ENCODE measurements at regions not wholly inside any gene's neighbourhood (a gene's known extent, or its start where the extent isn't known, plus 50 kb on each side); places are given as distances from the start of the nearest gene placed in this dataset.

DNA sequence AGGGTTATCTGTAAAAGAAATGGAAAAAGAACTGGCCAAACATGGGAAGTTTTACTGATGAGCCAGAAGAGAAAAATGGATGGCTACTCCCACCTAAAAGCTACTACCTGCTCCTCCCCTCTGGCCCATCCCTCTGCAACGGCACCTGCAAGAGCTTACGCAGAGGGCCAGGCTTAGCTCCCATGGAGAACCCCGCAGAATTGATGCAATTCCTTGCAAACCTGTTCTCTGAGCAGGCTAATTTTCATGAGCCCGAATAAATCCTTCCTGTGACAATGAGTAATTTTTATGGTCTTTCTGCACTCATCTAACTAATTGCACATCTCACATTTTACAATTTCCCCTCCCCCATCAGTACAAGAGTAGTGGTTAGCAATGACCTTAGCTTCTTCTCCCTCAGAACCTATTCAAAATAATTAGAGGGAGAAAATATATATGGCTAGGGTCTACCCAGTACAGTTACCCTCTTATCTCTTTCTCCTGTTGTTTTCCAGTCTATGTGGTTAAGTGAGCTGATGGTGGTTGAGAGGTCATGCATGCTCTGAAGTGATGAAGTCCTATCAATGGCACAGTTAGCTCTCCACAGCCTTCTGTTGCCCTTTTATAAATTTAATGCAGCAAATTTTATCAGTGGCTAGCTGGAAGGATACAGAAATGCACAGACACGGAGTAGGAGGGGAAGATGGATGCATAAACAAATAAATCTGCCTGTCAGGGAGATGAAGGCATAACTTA is 67.7 kb upstream of the NTF3 start:
- TF ChIP-seq, protein P1, sequence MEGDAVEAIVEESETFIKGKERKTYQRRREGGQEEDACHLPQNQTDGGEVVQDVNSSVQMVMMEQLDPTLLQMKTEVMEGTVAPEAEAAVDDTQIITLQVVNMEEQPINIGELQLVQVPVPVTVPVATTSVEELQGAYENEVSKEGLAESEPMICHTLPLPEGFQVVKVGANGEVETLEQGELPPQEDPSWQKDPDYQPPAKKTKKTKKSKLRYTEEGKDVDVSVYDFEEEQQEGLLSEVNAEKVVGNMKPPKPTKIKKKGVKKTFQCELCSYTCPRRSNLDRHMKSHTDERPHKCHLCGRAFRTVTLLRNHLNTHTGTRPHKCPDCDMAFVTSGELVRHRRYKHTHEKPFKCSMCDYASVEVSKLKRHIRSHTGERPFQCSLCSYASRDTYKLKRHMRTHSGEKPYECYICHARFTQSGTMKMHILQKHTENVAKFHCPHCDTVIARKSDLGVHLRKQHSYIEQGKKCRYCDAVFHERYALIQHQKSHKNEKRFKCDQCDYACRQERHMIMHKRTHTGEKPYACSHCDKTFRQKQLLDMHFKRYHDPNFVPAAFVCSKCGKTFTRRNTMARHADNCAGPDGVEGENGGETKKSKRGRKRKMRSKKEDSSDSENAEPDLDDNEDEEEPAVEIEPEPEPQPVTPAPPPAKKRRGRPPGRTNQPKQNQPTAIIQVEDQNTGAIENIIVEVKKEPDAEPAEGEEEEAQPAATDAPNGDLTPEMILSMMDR (conservative IDR thresholded peaks at IDR 0.05; ENCODE audit: low read depth), result no peak
- no peak for DNase-seq (ENCODE audit: low spot score)
- ChIA-PET CTCF (no interaction called here), POLR2A (ENCODE audit: low non-redundant PET) (no interaction called here)
- H3K27ac ChIP-seq, result no peak overlapping the region

DNA sequence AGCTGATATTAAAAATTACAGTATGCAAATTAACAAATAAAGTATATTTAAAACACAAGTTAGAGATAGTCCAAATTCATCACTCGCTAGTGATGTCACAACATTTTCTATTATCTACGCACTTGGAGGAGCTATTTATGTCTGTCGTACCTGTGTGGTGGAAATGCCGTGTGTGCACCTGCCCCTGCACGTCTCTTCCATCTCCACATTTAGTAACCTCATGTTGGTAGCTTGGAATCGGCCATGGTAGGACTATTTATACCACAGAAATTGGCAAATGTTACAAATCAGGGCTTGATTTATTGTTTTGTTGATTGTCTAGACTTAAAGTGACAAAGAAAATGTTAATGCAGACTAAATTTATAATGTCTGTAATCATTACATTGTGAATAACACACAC is 62.6 kb upstream of the NTF3 start:
- ChIA-PET CTCF (interaction anchor here (0.5 kb wide), 1 partner anchor 420 kb away, joined by 3 read pairs; no protein-coding TSS in a partner anchor), POLR2A (ENCODE audit: low non-redundant PET) (no interaction called here)
- no peak overlapping the region for H3K27ac ChIP-seq
- no peak for DNase-seq (ENCODE audit: low spot score)
- TF ChIP-seq, protein P1 (conservative IDR thresholded peaks at IDR 0.05; ENCODE audit: low read depth), result no peak

DNA sequence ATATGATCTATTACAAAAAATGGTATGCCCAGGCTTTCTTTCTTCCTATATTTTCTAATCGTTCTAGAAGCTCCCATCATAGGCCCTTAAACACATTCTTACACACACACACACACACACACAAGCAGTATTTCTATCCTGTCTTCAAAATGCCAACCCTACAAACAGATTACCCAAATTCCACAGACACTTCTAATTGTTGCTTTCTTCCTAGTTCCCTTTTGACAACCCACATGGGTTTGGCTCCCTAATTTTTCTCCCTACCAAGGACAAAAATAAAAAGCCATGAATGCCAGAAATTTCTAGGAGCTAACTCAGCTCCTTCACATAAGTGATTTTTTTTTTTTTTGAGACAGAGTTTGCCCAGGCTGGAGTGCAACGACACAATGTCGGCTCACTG is 60.3 kb upstream of the NTF3 start:
- ChIA-PET POLR2A (ENCODE audit: low non-redundant PET) (no interaction called here), CTCF (no interaction called here)
- TF ChIP-seq, protein P1 (conservative IDR thresholded peaks at IDR 0.05; ENCODE audit: low read depth), result no peak
- H3K27ac ChIP-seq, result no peak overlapping the region
- no peak for DNase-seq (ENCODE audit: low spot score)

DNA sequence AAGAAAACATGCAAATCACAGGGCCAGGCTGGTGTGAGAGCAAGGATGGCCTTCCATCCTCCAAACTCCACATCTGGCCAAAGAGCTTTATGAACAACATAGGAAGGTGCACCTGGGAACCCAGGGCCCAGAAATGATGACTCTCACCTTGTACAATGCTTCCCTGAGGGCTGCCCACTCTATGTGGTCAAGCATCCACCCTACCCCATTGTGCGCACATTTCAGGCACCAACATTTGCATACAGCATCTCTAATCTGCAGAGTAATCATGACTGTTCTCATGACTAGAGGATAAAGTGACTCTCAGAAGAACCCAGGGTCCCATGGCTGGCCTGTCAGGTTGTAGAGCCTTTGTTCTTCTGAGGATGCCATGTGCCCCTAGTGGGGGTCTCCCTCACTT is 57.2 kb upstream of the NTF3 start:
- CTCF ChIA-PET, result no interaction called here
- TF ChIP-seq, protein P1 (conservative IDR thresholded peaks at IDR 0.05; ENCODE audit: low read depth), result no peak
- no peak overlapping the region for H3K27ac ChIP-seq
- POLR2A ChIA-PET (ENCODE audit: low non-redundant PET), result no interaction called here
- DNase-seq (ENCODE audit: low spot score), result no peak

DNA sequence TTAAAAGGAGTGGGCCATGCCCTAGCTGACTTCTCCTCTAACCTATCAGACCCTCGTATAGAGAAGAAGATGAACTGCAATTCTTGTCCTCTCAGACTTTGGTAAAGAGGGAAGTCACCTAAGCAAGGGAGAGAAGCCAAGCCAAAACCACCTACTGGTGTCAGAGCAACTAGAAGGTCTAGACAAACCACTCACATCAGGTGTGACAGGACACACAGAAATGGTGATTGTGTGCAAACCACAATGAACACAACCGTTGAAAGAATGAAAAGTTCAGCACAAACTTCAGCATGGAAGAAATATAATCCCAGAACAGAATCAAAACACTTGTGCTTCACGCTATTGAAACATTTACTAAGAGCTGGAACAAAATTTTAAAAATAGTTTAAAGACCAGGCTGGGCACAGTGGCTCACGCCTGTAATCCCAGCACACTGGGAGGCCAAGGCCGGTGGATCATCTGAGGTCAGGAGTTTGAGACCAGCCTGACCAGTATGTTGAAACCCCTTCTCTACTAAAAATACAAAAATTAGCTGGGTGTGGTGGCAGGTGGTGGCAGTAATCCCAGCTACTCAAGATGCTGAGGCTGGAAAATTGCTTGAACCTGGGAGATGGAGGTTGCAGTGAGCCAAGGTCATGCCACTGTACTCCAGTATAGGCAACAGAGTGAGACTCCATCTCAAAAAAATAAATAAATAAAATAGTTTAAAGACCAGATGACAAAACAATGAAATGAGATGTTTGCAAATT is 56.2 kb upstream of the NTF3 start:
- TF ChIP-seq, protein P1 (conservative IDR thresholded peaks at IDR 0.05; ENCODE audit: low read depth), result no peak
- no peak overlapping the region for H3K27ac ChIP-seq
- ChIA-PET CTCF (no interaction called here), POLR2A (ENCODE audit: low non-redundant PET) (no interaction called here)
- no peak for DNase-seq (ENCODE audit: low spot score)

DNA sequence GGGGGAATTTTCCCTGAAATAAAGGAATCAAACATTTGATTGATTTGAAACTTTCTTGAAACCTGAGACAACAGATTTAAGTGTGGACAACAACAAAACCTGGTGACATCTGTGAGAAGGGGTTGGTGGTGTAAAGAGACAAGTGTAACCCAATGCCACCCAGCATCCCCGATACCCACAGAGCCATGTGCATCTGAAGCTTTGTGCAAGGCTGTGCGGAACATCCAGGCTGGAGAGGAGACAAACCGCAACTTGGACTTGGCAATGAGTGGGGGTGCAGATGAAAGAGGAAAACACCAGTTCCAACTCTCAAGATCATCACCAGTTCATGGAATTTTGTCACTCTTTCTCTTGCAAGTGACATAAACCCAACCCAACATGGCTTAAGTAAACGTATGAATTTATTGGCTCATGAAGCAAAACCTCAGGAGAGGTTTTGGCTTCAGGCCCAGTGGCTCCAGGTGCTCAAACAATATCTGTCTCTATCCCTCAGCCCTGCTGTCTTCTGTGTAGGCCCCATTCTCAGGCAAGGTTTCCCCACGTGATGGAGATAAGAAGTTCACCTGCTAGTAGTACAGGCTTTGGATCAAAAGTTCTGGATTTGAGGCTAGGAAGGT is 55.2 kb upstream of the NTF3 start:
- no peak overlapping the region for H3K27ac ChIP-seq
- DNase-seq (ENCODE audit: low spot score), result no peak
- CTCF ChIA-PET, result no interaction called here
- POLR2A ChIA-PET (ENCODE audit: low non-redundant PET), result no interaction called here
- TF ChIP-seq, protein P1 (conservative IDR thresholded peaks at IDR 0.05; ENCODE audit: low read depth), result no peak
